Brain microvascular endothelial cell (primary cell): ENCODE measurements at regions not wholly inside any gene's neighbourhood (a gene's known extent, or its start where the extent isn't known, plus 50 kb on each side); places are given as distances from the start of the nearest gene placed in this dataset.
"Not testable (repeated sequence)": the region's sequence is repeated elsewhere in the genome, so short reads cannot be mapped to it uniquely, and the experiment has no call there.

ENCODE experiments used
- DNase-seq: peaks from one replicate; pipeline ENCODE4 v3.0.0-alpha.2; 2020
- H3K27ac ChIP-seq: fragments of 250-450 bp; sonication (Bioruptor Pico); 2 replicates; pipeline ENCODE4 v1.5.1; 2020; ENCODE audit warnings: mild to moderate bottlenecking, moderate library complexity
- H3K27me3 ChIP-seq: fragments of 250-450 bp; sonication (Bioruptor Pico); replicated peaks from 2 replicates; pipeline ENCODE4 v1.5.1; 2020; ENCODE audit warnings: mild to moderate bottlenecking
- H3K36me3 ChIP-seq: fragments of 250-450 bp; sonication (Bioruptor Pico); replicated peaks from 2 replicates; pipeline ENCODE4 v1.5.1; 2020; ENCODE audit warnings: mild to moderate bottlenecking
- H3K4me3 ChIP-seq: 2 replicates; pipeline ENCODE4 v1.5.1; 2011; ENCODE audit warnings: low read depth, mild to moderate bottlenecking, control low read depth, low read length, moderate library complexity
- in situ Hi-C: cut with HindIII; loops from 2 replicates; pipeline ENCODE4 v1.10.0; 2017; ENCODE audit warnings: low sequenced_read_pairs, low pct_ligation_motif_present

- H3K27me3 ChIP-seq, DNase-seq, H3K36me3 ChIP-seq, H3K4me3 ChIP-seq, in situ Hi-C loops, H3K27ac ChIP-seq: not testable (repeated sequence)
Observed at GRCh38 chr10:38274879-38275278, 180.7 kb downstream of the ZNF37A start.

- in situ Hi-C loops, H3K4me3 ChIP-seq, H3K27ac ChIP-seq, H3K36me3 ChIP-seq, H3K27me3 ChIP-seq, DNase-seq: not testable (repeated sequence)
Observed at GRCh38 chr10:38292560-38292959, 198.4 kb downstream of the ZNF37A start.

GRCh38 chr10:38310111-38310510, 216.0 kb downstream of the ZNF37A start:
- H3K36me3 ChIP-seq, H3K27ac ChIP-seq, in situ Hi-C loops, H3K4me3 ChIP-seq, H3K27me3 ChIP-seq, DNase-seq: not testable (repeated sequence)

- in situ Hi-C loops = not testable (repeated sequence)
Observed at GRCh38 chr10:38315090-38315805, 221.1 kb downstream of the ZNF37A start.

GRCh38 chr10:38321393-38321792, 227.3 kb downstream of the ZNF37A start:
- H3K36me3 ChIP-seq, H3K27ac ChIP-seq, H3K27me3 ChIP-seq, H3K4me3 ChIP-seq, DNase-seq, in situ Hi-C loops: not testable (repeated sequence)

More at GRCh38 chr10:38315090-38315805, 221.1 kb downstream of the ZNF37A start:
- H3K36me3 ChIP-seq, DNase-seq, H3K27ac ChIP-seq, H3K27me3 ChIP-seq, H3K4me3 ChIP-seq: not testable (repeated sequence)

- H3K4me3 ChIP-seq, in situ Hi-C loops, H3K36me3 ChIP-seq, H3K27ac ChIP-seq, DNase-seq, H3K27me3 ChIP-seq: not testable (repeated sequence)
Observed at GRCh38 chr10:38330306-38330705, 236.2 kb downstream of the ZNF37A start.

- H3K4me3 ChIP-seq, DNase-seq, H3K36me3 ChIP-seq, in situ Hi-C loops, H3K27ac ChIP-seq, H3K27me3 ChIP-seq: not testable (repeated sequence)
Observed at GRCh38 chr10:38331106-38331505, 237.0 kb downstream of the ZNF37A start.

- in situ Hi-C loops, H3K27me3 ChIP-seq, DNase-seq, H3K36me3 ChIP-seq, H3K4me3 ChIP-seq, H3K27ac ChIP-seq: not testable (repeated sequence)
Observed at GRCh38 chr10:38333699-38334098, 239.6 kb downstream of the ZNF37A start.

GRCh38 chr10:38350645-38351044, 256.5 kb downstream of the ZNF37A start:
- H3K27ac ChIP-seq, in situ Hi-C loops, H3K27me3 ChIP-seq, DNase-seq, H3K36me3 ChIP-seq, H3K4me3 ChIP-seq: not testable (repeated sequence)

- H3K4me3 ChIP-seq, DNase-seq: not testable (repeated sequence)
Observed at GRCh38 chr10:38354410-38354809, 260.3 kb downstream of the ZNF37A start.

GRCh38 chr10:38355911-38356526, 261.9 kb downstream of the ZNF37A start:
- H3K27ac ChIP-seq, H3K27me3 ChIP-seq, in situ Hi-C loops, H3K36me3 ChIP-seq: not testable (repeated sequence)
- DNase-seq = peak; percentile 64
- peak overlapping the region; percentile 50 for H3K4me3 ChIP-seq

More at GRCh38 chr10:38354410-38354809, 260.3 kb downstream of the ZNF37A start:
- H3K36me3 ChIP-seq, H3K27me3 ChIP-seq, in situ Hi-C loops, H3K27ac ChIP-seq: not testable (repeated sequence)

- H3K36me3 ChIP-seq, H3K27ac ChIP-seq, H3K27me3 ChIP-seq, in situ Hi-C loops, DNase-seq: not testable (repeated sequence)
- H3K4me3 ChIP-seq = peak overlapping the region; percentile 54
Observed at GRCh38 chr10:38356527-38356926, 262.4 kb downstream of the ZNF37A start.

- H3K27ac ChIP-seq, in situ Hi-C loops, DNase-seq, H3K27me3 ChIP-seq, H3K36me3 ChIP-seq, H3K4me3 ChIP-seq: not testable (repeated sequence)
Observed at GRCh38 chr10:38362514-38362913, 268.4 kb downstream of the ZNF37A start.

GRCh38 chr10:38364073-38364472, 269.9 kb downstream of the ZNF37A start:
- in situ Hi-C loops, H3K27me3 ChIP-seq, DNase-seq, H3K36me3 ChIP-seq, H3K4me3 ChIP-seq, H3K27ac ChIP-seq: not testable (repeated sequence)
